KMS-11 (cell line): ENCODE measurements at regions not wholly inside any gene's neighbourhood (a gene's known extent, or its start where the extent isn't known, plus 50 kb on each side); places are given as distances from the start of the nearest gene placed in this dataset.

ENCODE experiments used
- H2AFZ ChIP-seq: fragments of 200-600 bp; sonication (generic); 2 replicates; pipeline ENCODE4 v1.6.1; 2016; ENCODE audit warnings: antibody characterized with exemption, mixed run types, low read depth
- H3K27ac ChIP-seq: fragments of 200-600 bp; sonication (generic); 2 replicates; pipeline ENCODE4 v1.6.1; 2016; ENCODE audit warnings: mild to moderate bottlenecking, mixed run types
- H3K27me3 ChIP-seq: fragments of 200-600 bp; sonication (generic); 2 replicates; pipeline ENCODE4 v1.6.1; 2017; ENCODE audit warnings: mild to moderate bottlenecking, low read depth, mixed run types, moderate library complexity; ENCODE audit not compliant: insufficient read depth
- H3K36me3 ChIP-seq: fragments of 200-600 bp; sonication (generic); 2 replicates; pipeline ENCODE4 v1.6.1; 2017; ENCODE audit warnings: mild to moderate bottlenecking, mixed run types; ENCODE audit not compliant: insufficient read depth
- H3K4me1 ChIP-seq: fragments of 200-600 bp; sonication (generic); 2 replicates; pipeline ENCODE4 v1.6.1; 2016; ENCODE audit warnings: mild to moderate bottlenecking, low read depth, mixed run types; ENCODE audit not compliant: poor library complexity, severe bottlenecking
- H3K4me2 ChIP-seq: fragments of 200-600 bp; sonication (generic); 2 replicates; pipeline ENCODE4 v1.7.0; 2016; ENCODE audit warnings: mild to moderate bottlenecking, mixed run types
- H3K4me3 ChIP-seq: fragments of 200-600 bp; sonication (generic); IDR thresholded peaks from 2 replicates; pipeline ENCODE4 v1.6.1; 2017; ENCODE audit warnings: low read depth, low read length, mixed read lengths; ENCODE audit not compliant: insufficient read depth
- H3K79me2 ChIP-seq: fragments of 200-600 bp; sonication (generic); 2 replicates; pipeline ENCODE4 v1.6.1; 2016; ENCODE audit warnings: low read depth, mixed run types; ENCODE audit not compliant: insufficient read depth
- H3K9ac ChIP-seq: fragments of 200-600 bp; sonication (generic); 2 replicates; pipeline ENCODE4 v1.6.1; 2016; ENCODE audit warnings: mild to moderate bottlenecking, mixed run types
- H4K20me1 ChIP-seq: fragments of 200-600 bp; sonication (generic); 2 replicates; pipeline ENCODE4 v1.6.1; 2016; ENCODE audit warnings: mild to moderate bottlenecking, mixed run types; ENCODE audit not compliant: insufficient read depth
- CTCF ChIP-seq: fragments of 200-600 bp; sonication (generic); conservative IDR thresholded peaks from 2 replicates; pipeline ENCODE4 v1.6.1; 2017; ENCODE audit warnings: low read depth, mild to moderate bottlenecking, antibody characterized with exemption, low read length, moderate library complexity, mixed read lengths

GRCh38 chr2:56707218-56707617 is 523.4 kb downstream of the CCDC85A start:
- Histone ChIP-seq H3K27me3 (no peaks in the 10 kb centered on the region), H4K20me1 (no peaks in the 10 kb centered on the region), H3K4me1 (no peaks in the 10 kb centered on the region), H3K4me3 (no peak overlapping the region), H3K27ac (no peak overlapping the region), H3K4me2 (no peak overlapping the region), H3K79me2 (no peaks in the 10 kb centered on the region), H3K36me3 (no peaks in the 10 kb centered on the region), H3K9ac (no peak overlapping the region), H2AFZ (no peak overlapping the region)
- TF ChIP-seq CTCF: no peak

- no peaks in the 10 kb centered on the region for H3K27me3 ChIP-seq
- no peaks in the 10 kb centered on the region for H4K20me1 ChIP-seq
- no peaks in the 10 kb centered on the region for H3K79me2 ChIP-seq
- no peak overlapping the region for H3K4me2 ChIP-seq
- no peak overlapping the region for H3K4me3 ChIP-seq
- no peaks in the 10 kb centered on the region for H3K36me3 ChIP-seq
- TF ChIP-seq CTCF: no peak
- no peak overlapping the region for H3K9ac ChIP-seq
- H2AFZ ChIP-seq: no peak overlapping the region
- H3K4me1 ChIP-seq: no peaks in the 10 kb centered on the region
- no peak overlapping the region for H3K27ac ChIP-seq
Observed at GRCh38 chr2:56707650-56708049, 523.9 kb downstream of the CCDC85A start.

- H3K79me2 ChIP-seq: no peaks in the 10 kb centered on the region
- no peak overlapping the region for H3K4me2 ChIP-seq
- TF ChIP-seq CTCF: no peak
- H2AFZ ChIP-seq: no peak overlapping the region
- no peaks in the 10 kb centered on the region for H3K27me3 ChIP-seq
- no peak overlapping the region for H3K4me3 ChIP-seq
- H3K9ac ChIP-seq: no peak overlapping the region
- no peaks in the 10 kb centered on the region for H3K4me1 ChIP-seq
- H3K36me3 ChIP-seq: no peaks in the 10 kb centered on the region
- H3K27ac ChIP-seq: no peak overlapping the region
- no peaks in the 10 kb centered on the region for H4K20me1 ChIP-seq
Observed at GRCh38 chr2:56709181-56709580, 525.4 kb downstream of the CCDC85A start.

- Histone ChIP-seq H3K4me1 (no peaks in the 10 kb centered on the region), H2AFZ (no peak overlapping the region), H3K4me3 (no peak overlapping the region), H4K20me1 (no peaks in the 10 kb centered on the region), H3K27me3 (no peaks in the 10 kb centered on the region), H3K27ac (no peak overlapping the region), H3K9ac (no peak overlapping the region), H3K79me2 (no peaks in the 10 kb centered on the region), H3K4me2 (no peak overlapping the region), H3K36me3 (no peaks in the 10 kb centered on the region)
- no peak for TF ChIP-seq CTCF
Observed at GRCh38 chr2:56713161-56713676, 529.4 kb downstream of the CCDC85A start.

- H2AFZ ChIP-seq: no peak overlapping the region
- no peaks in the 10 kb centered on the region for H4K20me1 ChIP-seq
- H3K9ac ChIP-seq: no peak overlapping the region
- TF ChIP-seq CTCF: no peak
- no peaks in the 10 kb centered on the region for H3K36me3 ChIP-seq
- no peaks in the 10 kb centered on the region for H3K4me1 ChIP-seq
- no peaks in the 10 kb centered on the region for H3K79me2 ChIP-seq
- H3K4me3 ChIP-seq: no peak overlapping the region
- H3K4me2 ChIP-seq: no peak overlapping the region
- H3K27me3 ChIP-seq: no peaks in the 10 kb centered on the region
- H3K27ac ChIP-seq: no peak overlapping the region
Observed at GRCh38 chr2:56713978-56714377, 530.2 kb downstream of the CCDC85A start.
